ENCODE measurements at regions not wholly inside any gene's neighbourhood (a gene's known extent, or its start where the extent isn't known, plus 50 kb on each side); places are given as distances from the start of the nearest gene placed in this dataset.

DNA sequence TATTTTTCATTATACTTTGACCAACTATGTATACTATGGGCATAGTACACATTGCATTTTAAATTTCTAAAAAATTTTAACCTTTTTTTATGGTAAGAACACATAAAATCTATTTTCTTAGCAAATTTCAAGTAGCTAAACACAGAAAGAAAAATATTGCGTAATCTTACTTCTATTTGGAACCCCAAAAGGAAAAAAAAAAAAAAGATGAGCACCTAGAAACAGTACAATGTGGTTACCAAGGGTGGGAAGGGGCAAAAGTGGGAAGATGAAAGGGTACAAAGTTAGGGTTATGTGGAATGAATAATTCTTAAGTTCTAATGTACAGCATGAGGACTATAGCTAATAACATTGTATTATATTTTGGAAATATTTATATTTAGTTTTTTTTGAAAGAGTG lies 205.0 kb upstream of the EPHA4 start:
- intact Hi-C loops (cut with DNase I), result no loop called here
- DNase-seq (ENCODE audit: extremely low spot score in 2 of 2), result no peak
- Histone ChIP-seq H3K27me3 (no peaks in the 10 kb centered on the region), H3K9me3 (no peaks in the 10 kb centered on the region), H3K4me3 (no peak overlapping the region), H3K4me1 (no peaks in the 10 kb centered on the region), H3K27ac (no peak overlapping the region), H3K36me3 (no peaks in the 10 kb centered on the region)
- TF ChIP-seq POLR2A (IDR thresholded peaks at IDR 0.05) (no peak), POLR2AphosphoS5 (IDR thresholded peaks at IDR 0.05; ENCODE audit: insufficient read depth in 1 of 2, low read depth in 1 of 2) (no peak)
- TF ChIP-seq, protein P1, sequence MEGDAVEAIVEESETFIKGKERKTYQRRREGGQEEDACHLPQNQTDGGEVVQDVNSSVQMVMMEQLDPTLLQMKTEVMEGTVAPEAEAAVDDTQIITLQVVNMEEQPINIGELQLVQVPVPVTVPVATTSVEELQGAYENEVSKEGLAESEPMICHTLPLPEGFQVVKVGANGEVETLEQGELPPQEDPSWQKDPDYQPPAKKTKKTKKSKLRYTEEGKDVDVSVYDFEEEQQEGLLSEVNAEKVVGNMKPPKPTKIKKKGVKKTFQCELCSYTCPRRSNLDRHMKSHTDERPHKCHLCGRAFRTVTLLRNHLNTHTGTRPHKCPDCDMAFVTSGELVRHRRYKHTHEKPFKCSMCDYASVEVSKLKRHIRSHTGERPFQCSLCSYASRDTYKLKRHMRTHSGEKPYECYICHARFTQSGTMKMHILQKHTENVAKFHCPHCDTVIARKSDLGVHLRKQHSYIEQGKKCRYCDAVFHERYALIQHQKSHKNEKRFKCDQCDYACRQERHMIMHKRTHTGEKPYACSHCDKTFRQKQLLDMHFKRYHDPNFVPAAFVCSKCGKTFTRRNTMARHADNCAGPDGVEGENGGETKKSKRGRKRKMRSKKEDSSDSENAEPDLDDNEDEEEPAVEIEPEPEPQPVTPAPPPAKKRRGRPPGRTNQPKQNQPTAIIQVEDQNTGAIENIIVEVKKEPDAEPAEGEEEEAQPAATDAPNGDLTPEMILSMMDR (IDR thresholded peaks at IDR 0.05), result no peak

DNA sequence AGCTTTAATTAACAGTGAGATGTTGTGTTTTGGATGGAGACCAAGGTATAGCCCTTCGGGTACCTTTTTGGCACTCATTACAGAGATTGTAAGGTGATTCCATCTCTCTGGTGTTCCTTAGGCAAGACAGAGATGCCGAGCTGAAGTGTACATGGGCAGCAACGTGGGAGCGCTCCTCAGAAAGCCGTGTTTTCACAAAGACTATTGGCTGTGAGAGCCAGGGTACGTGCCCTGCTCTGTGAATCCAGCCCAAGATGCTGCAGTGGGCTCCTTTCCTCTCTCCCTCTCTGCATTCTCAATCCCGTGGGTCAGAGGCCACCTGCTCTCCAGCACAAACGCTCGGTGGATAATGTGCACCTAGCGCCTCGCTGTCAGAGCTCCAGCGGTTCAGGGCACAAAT lies 203.0 kb upstream of the EPHA4 start:
- intact Hi-C loops (cut with DNase I), result no loop called here
- no peak for DNase-seq (ENCODE audit: extremely low spot score in 2 of 2)
- Histone ChIP-seq H3K27ac (no peak overlapping the region), H3K36me3 (no peaks in the 10 kb centered on the region), H3K9me3 (no peaks in the 10 kb centered on the region), H3K4me3 (no peak overlapping the region), H3K4me1 (no peaks in the 10 kb centered on the region), H3K27me3 (no peaks in the 10 kb centered on the region)
- TF ChIP-seq POLR2A (IDR thresholded peaks at IDR 0.05) (no peak), POLR2AphosphoS5 (IDR thresholded peaks at IDR 0.05; ENCODE audit: insufficient read depth in 1 of 2, low read depth in 1 of 2) (no peak)
- TF ChIP-seq, protein P1 (IDR thresholded peaks at IDR 0.05), result no peak

GRCh38 chr2:221774136-221774535 lies 202.0 kb upstream of the EPHA4 start:
- no peaks in the 10 kb centered on the region for H3K36me3 ChIP-seq
- H3K27me3 ChIP-seq, result no peaks in the 10 kb centered on the region
- H3K4me3 ChIP-seq, result no peak overlapping the region
- H3K9me3 ChIP-seq, result no peaks in the 10 kb centered on the region
- intact Hi-C loops (cut with DNase I), result no loop called here
- no peak for TF ChIP-seq POLR2A (IDR thresholded peaks at IDR 0.05)
- TF ChIP-seq, protein P1 (IDR thresholded peaks at IDR 0.05), result no peak
- no peak for TF ChIP-seq POLR2AphosphoS5 (IDR thresholded peaks at IDR 0.05; ENCODE audit: insufficient read depth in 1 of 2, low read depth in 1 of 2)
- no peaks in the 10 kb centered on the region for H3K4me1 ChIP-seq
- no peak overlapping the region for H3K27ac ChIP-seq
- DNase-seq (ENCODE audit: extremely low spot score in 2 of 2), result no peak

DNA sequence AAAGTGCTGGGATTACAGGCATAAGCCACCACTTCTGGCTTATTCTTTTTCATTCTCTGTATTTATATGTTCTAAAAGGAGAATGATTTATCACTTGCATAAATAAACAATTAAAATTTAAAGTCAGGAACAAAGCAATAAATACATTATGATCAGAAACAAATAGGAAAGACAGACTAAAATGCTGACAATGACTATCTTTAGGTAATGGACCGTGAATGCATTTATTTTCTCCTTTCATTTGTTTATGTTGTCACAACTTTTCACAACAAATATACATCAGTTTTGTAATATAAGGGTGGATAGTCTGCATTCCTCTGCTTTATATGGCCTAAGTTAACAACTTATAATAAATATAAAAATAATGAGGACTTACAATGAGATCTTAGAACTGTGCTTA lies 199.2 kb upstream of the EPHA4 start:
- no peaks in the 10 kb centered on the region for H3K9me3 ChIP-seq
- H3K4me3 ChIP-seq, result no peak overlapping the region
- intact Hi-C loops (cut with DNase I), result no loop called here
- no peaks in the 10 kb centered on the region for H3K27me3 ChIP-seq
- DNase-seq (ENCODE audit: extremely low spot score in 2 of 2), result no peak
- H3K4me1 ChIP-seq, result no peaks in the 10 kb centered on the region
- H3K36me3 ChIP-seq, result no peaks in the 10 kb centered on the region
- TF ChIP-seq POLR2A (IDR thresholded peaks at IDR 0.05), result no peak
- TF ChIP-seq, protein P1 (IDR thresholded peaks at IDR 0.05), result no peak
- TF ChIP-seq POLR2AphosphoS5 (IDR thresholded peaks at IDR 0.05; ENCODE audit: insufficient read depth in 1 of 2, low read depth in 1 of 2), result no peak
- H3K27ac ChIP-seq, result no peak overlapping the region

- no peak for DNase-seq (ENCODE audit: extremely low spot score in 2 of 2)
- no peak overlapping the region for H3K27ac ChIP-seq
- H3K4me3 ChIP-seq, result no peak overlapping the region
- TF ChIP-seq POLR2A (IDR thresholded peaks at IDR 0.05) (no peak), POLR2AphosphoS5 (IDR thresholded peaks at IDR 0.05; ENCODE audit: insufficient read depth in 1 of 2, low read depth in 1 of 2) (no peak)
- TF ChIP-seq, protein P1 (IDR thresholded peaks at IDR 0.05), result no peak
- H3K27me3 ChIP-seq, result no peaks in the 10 kb centered on the region
- no peaks in the 10 kb centered on the region for H3K9me3 ChIP-seq
- H3K4me1 ChIP-seq, result no peaks in the 10 kb centered on the region
- intact Hi-C loops (cut with DNase I), result no loop called here
- H3K36me3 ChIP-seq, result no peaks in the 10 kb centered on the region
Observed at GRCh38 chr2:221767106-221768012, 195.3 kb upstream of the EPHA4 start.

All from vagina (tissue), 2 donors.